ENCODE measurements at regions not wholly inside any gene's neighbourhood (a gene's known extent, or its start where the extent isn't known, plus 50 kb on each side); places are given as distances from the start of the nearest gene placed in this dataset.

DNA sequence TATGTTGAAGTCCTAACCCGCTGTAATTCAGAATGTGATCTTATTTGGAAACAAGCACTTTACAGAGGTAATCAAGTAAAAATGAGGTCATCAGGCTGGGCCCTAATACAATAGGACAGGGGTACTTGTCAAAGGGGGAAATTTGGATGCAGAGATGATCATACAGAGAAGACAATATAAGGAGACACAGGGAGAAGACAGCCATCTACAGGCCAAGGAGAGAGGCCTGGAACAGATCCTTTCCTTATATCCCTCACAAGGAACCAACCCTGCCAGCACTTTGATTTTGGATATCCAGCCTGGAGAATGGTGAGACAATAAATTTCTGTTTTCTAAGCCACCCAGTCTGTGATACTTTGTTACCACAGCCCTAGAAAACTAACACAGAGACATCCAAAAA is 104.3 kb downstream of the METTL4 start:
- CTCF ChIA-PET, result no interaction called here
- 5% methylated on average over 1 of the region's 1 CpG for WGBS (ENCODE audit: low lambda C conversion rate)

DNA sequence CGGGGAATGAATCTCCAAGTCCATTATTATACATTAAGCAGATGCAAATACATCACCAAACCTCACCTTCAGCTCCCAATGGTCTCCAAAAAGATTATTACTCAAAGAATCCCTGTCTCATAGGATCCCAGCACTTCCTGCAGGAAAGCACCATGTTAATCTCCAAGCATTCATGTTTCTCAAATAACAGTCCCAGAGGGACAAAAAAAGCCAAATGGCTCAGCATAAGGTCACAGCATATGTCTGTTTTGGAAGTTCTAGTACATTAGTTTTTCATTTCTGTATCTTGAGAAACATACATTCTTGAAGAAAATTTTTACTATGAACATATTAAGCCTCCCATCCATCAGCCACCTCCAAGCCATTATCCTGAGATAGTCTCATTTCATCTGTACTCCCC is 103.3 kb downstream of the METTL4 start:
- Histone ChIP-seq H3K9me3 (no peaks in the 10 kb centered on the region), H3K79me2 (ENCODE audit: insufficient read depth) (no peaks in the 10 kb centered on the region), H3K4me1 (ENCODE audit: control insufficient read depth in 1 of 2, insufficient read depth in 2 of 2, low read depth in 1 of 2, low read length in 1 of 2) (no peaks in the 10 kb centered on the region), H2AFZ (ENCODE audit: low read depth) (no peak overlapping the region), H3K4me3 (ENCODE audit: low read depth in 2 of 2, low read length in 1 of 2) (no peak overlapping the region), H3K9me2 (no peaks in the 10 kb centered on the region), H3K27ac (ENCODE audit: low read depth in 2 of 2, low read length in 1 of 2) (no peak overlapping the region), H3K27me3 (ENCODE audit: insufficient read depth) (no peaks in the 10 kb centered on the region), H3K4me2 (no peak overlapping the region), H3F3A (replicated peaks; ENCODE audit: insufficient read depth) (no peaks in the 10 kb centered on the region), H3K36me3 (replicated peaks in 1 of 2; ENCODE audit: control insufficient read depth in 1 of 2, insufficient read depth in 2 of 2, low read length in 1 of 2) (no peaks in the 10 kb centered on the region), H3K9ac (no peak overlapping the region), H4K20me1 (ENCODE audit: insufficient read depth) (no peaks in the 10 kb centered on the region)
- POLR2A ChIA-PET, result no interaction called here
- no peak for TF ChIP-seq NFIC (IDR thresholded peaks at IDR 0.05; ENCODE audit: borderline replicate concordance)
- TF ChIP-seq, protein P1, sequence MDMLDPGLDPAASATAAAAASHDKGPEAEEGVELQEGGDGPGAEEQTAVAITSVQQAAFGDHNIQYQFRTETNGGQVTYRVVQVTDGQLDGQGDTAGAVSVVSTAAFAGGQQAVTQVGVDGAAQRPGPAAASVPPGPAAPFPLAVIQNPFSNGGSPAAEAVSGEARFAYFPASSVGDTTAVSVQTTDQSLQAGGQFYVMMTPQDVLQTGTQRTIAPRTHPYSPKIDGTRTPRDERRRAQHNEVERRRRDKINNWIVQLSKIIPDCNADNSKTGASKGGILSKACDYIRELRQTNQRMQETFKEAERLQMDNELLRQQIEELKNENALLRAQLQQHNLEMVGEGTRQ (IDR thresholded peaks at IDR 0.05; ENCODE audit: borderline replicate concordance, low read depth, low read length), result no peak
- TF ChIP-seq EZH2phosphoT487 (IDR thresholded peaks at IDR 0.05; ENCODE audit: borderline replicate concordance, low read depth), result no peak
- TF ChIP-seq SMC3 (IDR thresholded peaks at IDR 0.05; ENCODE audit: low read depth, low read length), result no peak
- no peak for TF ChIP-seq USF1 (IDR thresholded peaks at IDR 0.05; ENCODE audit: borderline replicate concordance, low read depth)
- no peak for TF ChIP-seq NRF1 (IDR thresholded peaks at IDR 0.05; ENCODE audit: low read depth, low read length)
- no peak for TF ChIP-seq GATA2 (CRISPR knock-in tag; IDR thresholded peaks at IDR 0.05)
- TF ChIP-seq GABPA (IDR thresholded peaks at IDR 0.05; ENCODE audit: low read depth), result no peak
- TF ChIP-seq TCF12 (IDR thresholded peaks at IDR 0.05), result no peak
- TF ChIP-seq FOXM1 (IDR thresholded peaks at IDR 0.05; ENCODE audit: low read depth), result no peak
- no peak for TF ChIP-seq MXI1 (IDR thresholded peaks at IDR 0.05; ENCODE audit: low read depth, low read length)
- DNase-seq, result no peak
- CTCF ChIA-PET, result no interaction called here
- 0% methylated on average over 1 of the region's 1 CpG for WGBS (ENCODE audit: low lambda C conversion rate)

More for the DNA sequence above, 104.3 kb downstream of the METTL4 start:
- Histone ChIP-seq H4K20me1 (ENCODE audit: insufficient read depth) (no peaks in the 10 kb centered on the region), H3K36me3 (replicated peaks in 1 of 2; ENCODE audit: control insufficient read depth in 1 of 2, insufficient read depth in 2 of 2, low read length in 1 of 2) (no peaks in the 10 kb centered on the region), H3K27ac (ENCODE audit: low read depth in 2 of 2, low read length in 1 of 2) (no peak overlapping the region), H3K9me3 (no peaks in the 10 kb centered on the region), H2AFZ (ENCODE audit: low read depth) (no peak overlapping the region), H3K4me3 (ENCODE audit: low read depth in 2 of 2, low read length in 1 of 2) (no peak overlapping the region), H3F3A (replicated peaks; ENCODE audit: insufficient read depth) (no peaks in the 10 kb centered on the region), H3K79me2 (ENCODE audit: insufficient read depth) (no peaks in the 10 kb centered on the region), H3K9ac (no peak overlapping the region), H3K9me2 (no peaks in the 10 kb centered on the region), H3K4me2 (no peak overlapping the region), H3K27me3 (ENCODE audit: insufficient read depth) (no peaks in the 10 kb centered on the region), H3K4me1 (ENCODE audit: control insufficient read depth in 1 of 2, insufficient read depth in 2 of 2, low read depth in 1 of 2, low read length in 1 of 2) (no peaks in the 10 kb centered on the region)
- TF ChIP-seq ELF1 (IDR thresholded peaks at IDR 0.05), result no peak
- no peak for TF ChIP-seq FOSL2 (IDR thresholded peaks at IDR 0.05; ENCODE audit: borderline replicate concordance, low read depth)
- no peak for TF ChIP-seq ZBTB33 (IDR thresholded peaks at IDR 0.05; ENCODE audit: borderline replicate concordance, low read depth)
- no peak for TF ChIP-seq NFIC (IDR thresholded peaks at IDR 0.05; ENCODE audit: borderline replicate concordance)
- TF ChIP-seq, protein P2, sequence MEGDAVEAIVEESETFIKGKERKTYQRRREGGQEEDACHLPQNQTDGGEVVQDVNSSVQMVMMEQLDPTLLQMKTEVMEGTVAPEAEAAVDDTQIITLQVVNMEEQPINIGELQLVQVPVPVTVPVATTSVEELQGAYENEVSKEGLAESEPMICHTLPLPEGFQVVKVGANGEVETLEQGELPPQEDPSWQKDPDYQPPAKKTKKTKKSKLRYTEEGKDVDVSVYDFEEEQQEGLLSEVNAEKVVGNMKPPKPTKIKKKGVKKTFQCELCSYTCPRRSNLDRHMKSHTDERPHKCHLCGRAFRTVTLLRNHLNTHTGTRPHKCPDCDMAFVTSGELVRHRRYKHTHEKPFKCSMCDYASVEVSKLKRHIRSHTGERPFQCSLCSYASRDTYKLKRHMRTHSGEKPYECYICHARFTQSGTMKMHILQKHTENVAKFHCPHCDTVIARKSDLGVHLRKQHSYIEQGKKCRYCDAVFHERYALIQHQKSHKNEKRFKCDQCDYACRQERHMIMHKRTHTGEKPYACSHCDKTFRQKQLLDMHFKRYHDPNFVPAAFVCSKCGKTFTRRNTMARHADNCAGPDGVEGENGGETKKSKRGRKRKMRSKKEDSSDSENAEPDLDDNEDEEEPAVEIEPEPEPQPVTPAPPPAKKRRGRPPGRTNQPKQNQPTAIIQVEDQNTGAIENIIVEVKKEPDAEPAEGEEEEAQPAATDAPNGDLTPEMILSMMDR (IDR thresholded peaks at IDR 0.05), result no peak
- TF ChIP-seq JUND (IDR thresholded peaks at IDR 0.05), result no peak
- TF ChIP-seq, protein P3, sequence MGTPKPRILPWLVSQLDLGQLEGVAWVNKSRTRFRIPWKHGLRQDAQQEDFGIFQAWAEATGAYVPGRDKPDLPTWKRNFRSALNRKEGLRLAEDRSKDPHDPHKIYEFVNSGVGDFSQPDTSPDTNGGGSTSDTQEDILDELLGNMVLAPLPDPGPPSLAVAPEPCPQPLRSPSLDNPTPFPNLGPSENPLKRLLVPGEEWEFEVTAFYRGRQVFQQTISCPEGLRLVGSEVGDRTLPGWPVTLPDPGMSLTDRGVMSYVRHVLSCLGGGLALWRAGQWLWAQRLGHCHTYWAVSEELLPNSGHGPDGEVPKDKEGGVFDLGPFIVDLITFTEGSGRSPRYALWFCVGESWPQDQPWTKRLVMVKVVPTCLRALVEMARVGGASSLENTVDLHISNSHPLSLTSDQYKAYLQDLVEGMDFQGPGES (IDR thresholded peaks at IDR 0.05; ENCODE audit: low read depth, low read length), result no peak
- POLR2A ChIA-PET, result no interaction called here
- DNase-seq, result no peak

Data from SK-N-SH (cell line).